Smooth muscle cell (in vitro differentiated cells): ENCODE measurements at regions not wholly inside any gene's neighbourhood (a gene's known extent, or its start where the extent isn't known, plus 50 kb on each side); places are given as distances from the start of the nearest gene placed in this dataset.

Experiments used
- DNase-seq: peaks from one replicate; lab custom pipeline; 2025; ENCODE audit not compliant: unreplicated experiment; lab: John Stamatoyannopoulos, UW
- H2AFZ ChIP-seq: fragments of 200-600 bp; sonication (generic); 2 replicates; pipeline ENCODE4 v1.6.0; 2016; ENCODE audit warnings: antibody characterized with exemption, low read depth, mild to moderate bottlenecking
- H3F3A ChIP-seq: fragments of 200-600 bp; sonication (generic); 2 replicates; pipeline ENCODE4 v1.6.0; 2017; ENCODE audit warnings: antibody characterized with exemption, low read depth
- H3K27ac ChIP-seq: fragments of 200-600 bp; sonication (generic); 2 replicates; pipeline ENCODE4 v1.5.1; 2016; ENCODE audit warnings: low read depth, mild to moderate bottlenecking
- H3K27me3 ChIP-seq: fragments of 200-600 bp; sonication (generic); 2 replicates; pipeline ENCODE4 v1.6.1; 2016; ENCODE audit warnings: low read depth, mild to moderate bottlenecking
- H3K36me3 ChIP-seq: fragments of 200-600 bp; sonication (generic); 2 replicates; pipeline ENCODE4 v1.5.1; 2016; ENCODE audit warnings: low read depth
- H3K4me1 ChIP-seq: fragments of 200-600 bp; sonication (generic); 2 replicates; pipeline ENCODE4 v1.5.1; 2016; ENCODE audit warnings: low read depth
- H3K4me2 ChIP-seq: fragments of 200-600 bp; sonication (generic); 2 replicates; pipeline ENCODE4 v1.6.0; 2016; ENCODE audit warnings: mild to moderate bottlenecking
- H3K4me3 ChIP-seq: fragments of 200-600 bp; sonication (generic); 2 replicates; pipeline ENCODE4 v1.5.1; 2016; ENCODE audit warnings: mild to moderate bottlenecking
- H3K79me2 ChIP-seq: fragments of 200-600 bp; sonication (generic); 2 replicates; pipeline ENCODE4 v1.6.0; 2016; ENCODE audit warnings: low read depth, mild to moderate bottlenecking
- H3K9ac ChIP-seq: fragments of 200-600 bp; sonication (generic); 2 replicates; pipeline ENCODE4 v1.6.0; 2016; ENCODE audit warnings: low read depth
- H3K9me3 ChIP-seq: fragments of 200-600 bp; sonication (generic); replicated peaks from 2 replicates; pipeline ENCODE4 v1.5.1; 2016; ENCODE audit warnings: low read depth
- H4K20me1 ChIP-seq: fragments of 200-600 bp; sonication (generic); 2 replicates; pipeline ENCODE4 v1.6.0; 2016; ENCODE audit warnings: low read depth
- CTCF ChIP-seq: fragments of 200-600 bp; sonication (generic); IDR thresholded peaks from 2 replicates; pipeline ENCODE4 v1.5.1; 2017; ENCODE audit warnings: borderline replicate concordance, mild to moderate bottlenecking, antibody characterized with exemption; ENCODE audit not compliant: insufficient read depth, poor library complexity, severe bottlenecking
- WGBS: methylation state at CpG from one replicate; pipeline ENCODE4 v1.1.7; 2016; ENCODE audit warnings: low lambda C conversion rate; 5-methylcytosine and 5-hydroxymethylcytosine counted together

- Histone ChIP-seq H3K79me2 (no peaks in the 10 kb centered on the region), H3K9ac (no peak overlapping the region), H2AFZ (no peak overlapping the region), H3K36me3 (no peaks in the 10 kb centered on the region), H3K4me2 (no peak overlapping the region), H3F3A (no peaks in the 10 kb centered on the region), H3K4me3 (no peak overlapping the region), H3K9me3 (no peaks in the 10 kb centered on the region), H3K27me3 (no peaks in the 10 kb centered on the region), H4K20me1 (no peaks in the 10 kb centered on the region), H3K4me1 (no peaks in the 10 kb centered on the region), H3K27ac (no peak overlapping the region)
- DNase-seq, result no peak
- TF ChIP-seq CTCF, result no peak
- WGBS, result 100% methylated on average over 2 of the region's 2 CpGs
These were observed 514.4 kb upstream of the SEMA6A start for GRCh38 chr5:117089001-117089400.

- DNase-seq, result no peak
- Histone ChIP-seq H2AFZ (no peak overlapping the region), H3K4me2 (no peak overlapping the region), H3K9me3 (no peaks in the 10 kb centered on the region), H3K27me3 (no peaks in the 10 kb centered on the region), H4K20me1 (no peaks in the 10 kb centered on the region), H3K36me3 (no peaks in the 10 kb centered on the region), H3K4me1 (no peaks in the 10 kb centered on the region), H3K9ac (no peak overlapping the region), H3K27ac (no peak overlapping the region), H3F3A (no peaks in the 10 kb centered on the region), H3K4me3 (no peak overlapping the region), H3K79me2 (no peaks in the 10 kb centered on the region)
- 99% methylated on average over 2 of the region's 2 CpGs for WGBS
- no peak for TF ChIP-seq CTCF
These were observed 513.6 kb upstream of the SEMA6A start for GRCh38 chr5:117088176-117088575.

- DNase-seq, result no peak
- no peak overlapping the region for H2AFZ ChIP-seq
- H3K4me2 ChIP-seq, result no peak overlapping the region
- no peak overlapping the region for H3K9ac ChIP-seq
- H3K4me3 ChIP-seq, result no peak overlapping the region
- no peaks in the 10 kb centered on the region for H4K20me1 ChIP-seq
- no peaks in the 10 kb centered on the region for H3K79me2 ChIP-seq
- H3K9me3 ChIP-seq, result no peaks in the 10 kb centered on the region
- no peaks in the 10 kb centered on the region for H3F3A ChIP-seq
- H3K27ac ChIP-seq, result no peak overlapping the region
- no peaks in the 10 kb centered on the region for H3K27me3 ChIP-seq
- H3K36me3 ChIP-seq, result no peaks in the 10 kb centered on the region
- no peak for TF ChIP-seq CTCF
- H3K4me1 ChIP-seq, result no peaks in the 10 kb centered on the region
These were observed 509.4 kb upstream of the SEMA6A start for GRCh38 chr5:117084067-117084466.

- Histone ChIP-seq H3K27me3 (no peaks in the 10 kb centered on the region), H2AFZ (no peak overlapping the region), H3K4me1 (no peaks in the 10 kb centered on the region), H3F3A (no peaks in the 10 kb centered on the region), H3K4me3 (no peak overlapping the region), H3K27ac (no peak overlapping the region), H4K20me1 (no peaks in the 10 kb centered on the region), H3K9ac (no peak overlapping the region), H3K79me2 (no peaks in the 10 kb centered on the region), H3K36me3 (no peaks in the 10 kb centered on the region), H3K9me3 (no peaks in the 10 kb centered on the region), H3K4me2 (no peak overlapping the region)
- WGBS, result 79% methylated on average over 1 of the region's 1 CpG
- no peak for DNase-seq
- TF ChIP-seq CTCF, result no peak
These were observed 508.4 kb upstream of the SEMA6A start for GRCh38 chr5:117082977-117083376.
